IMR-90 (cell line): ENCODE measurements at regions not wholly inside any gene's neighbourhood (a gene's known extent, or its start where the extent isn't known, plus 50 kb on each side); places are given as distances from the start of the nearest gene placed in this dataset.
"Not testable (repeated sequence)": the region's sequence is repeated elsewhere in the genome, so short reads cannot be mapped to it uniquely, and the experiment has no call there.

Experiments
- ATAC-seq: fragments of 200-7000 bp; cut with Tn5 transposase; 2 replicates; pipeline ENCODE4 v1.9.1; 2020; ENCODE audit warnings: low read depth, mild to moderate bottlenecking, moderate library complexity
- BruUV-seq: library from RNA; stranded (reverse); fragments of 400-500 nt; replicated peaks from 2 replicates; lab custom pipeline; 2021; lab: Mats Ljungman, UMichigan
- CTCF ChIA-PET: fragments of 300-600 bp; formaldehyde crosslinking; extraction: SDS; loops from one replicate; lab custom pipeline; 2021; ENCODE audit warnings: antibody characterized with exemption; lab: Yijun Ruan, JAX
- POLR2A ChIA-PET: fragments of 300-600 bp; sonication (Branson Sonifier 250); formaldehyde crosslinking; loops from one replicate; lab custom pipeline; 2022; ENCODE audit warnings: antibody characterized with exemption; ENCODE audit not compliant: unreplicated experiment; lab: Charles Lee
- DNase-seq: peaks from one replicate; pipeline ENCODE4 v3.0.0; 2013
- H2AFZ ChIP-seq: replicated peaks from 2 replicates; pipeline ENCODE3; 2013; ENCODE audit warnings: low read length, mild to moderate bottlenecking; ENCODE audit not compliant: poor library complexity
- H2AK5ac ChIP-seq: 2 replicates; pipeline ENCODE4 v1.6.1; 2013; ENCODE audit warnings: low read depth, low read length, inconsistent platforms
- H2AK9ac ChIP-seq: replicated peaks from 2 replicates; pipeline ENCODE3; 2013; ENCODE audit warnings: mild to moderate bottlenecking, low read depth, low read length, moderate library complexity; ENCODE audit not compliant: poor library complexity
- H2BK120ac ChIP-seq: 2 replicates; pipeline ENCODE4 v1.6.1; 2013; ENCODE audit warnings: low read depth, low read length, inconsistent platforms
- H2BK15ac ChIP-seq: 3 replicates; pipeline ENCODE4 v1.6.1; 2013; ENCODE audit warnings: low read depth, low read length, inconsistent platforms
- H2BK20ac ChIP-seq: 2 replicates; pipeline ENCODE4 v1.6.1; 2013; ENCODE audit warnings: low read depth, mild to moderate bottlenecking, inconsistent platforms, low read length, moderate library complexity
- H2BK5ac ChIP-seq: 2 replicates; pipeline ENCODE4 v1.6.1; 2013; ENCODE audit warnings: mild to moderate bottlenecking, low read depth, low read length, inconsistent platforms; ENCODE audit not compliant: poor library complexity, severe bottlenecking
- H3K14ac ChIP-seq: replicated peaks from 2 replicates; pipeline ENCODE4 v1.6.1; 2013; ENCODE audit warnings: low read depth, low read length, inconsistent platforms
- H3K18ac ChIP-seq: 2 replicates; pipeline ENCODE4 v1.6.1; 2013; ENCODE audit warnings: low read depth, low read length, control low read depth
- H3K23ac ChIP-seq: 2 replicates; pipeline ENCODE4 v1.6.1; 2013; ENCODE audit warnings: low read depth, low read length, inconsistent platforms
- H3K27ac ChIP-seq: 2 replicates; pipeline ENCODE4 v1.5.1; 2013; ENCODE audit warnings: mild to moderate bottlenecking, control low read depth, low read length; ENCODE audit not compliant: insufficient read depth
- H3K27me3 ChIP-seq: 2 replicates; pipeline ENCODE4 v1.6.1; 2013; ENCODE audit warnings: low read length; ENCODE audit not compliant: control insufficient read depth, insufficient read depth
- H3K36me3 ChIP-seq: 2 replicates; pipeline ENCODE4 v1.6.1; 2013; ENCODE audit warnings: low read length, mixed read lengths; ENCODE audit not compliant: control insufficient read depth, insufficient read depth
- H3K4ac ChIP-seq: 2 replicates; pipeline ENCODE4 v1.6.1; 2013; ENCODE audit warnings: low read depth, low read length, inconsistent platforms
- H3K4me1 ChIP-seq: 2 replicates; pipeline ENCODE4 v1.6.1; 2013; ENCODE audit warnings: low read length, mixed read lengths; ENCODE audit not compliant: control insufficient read depth, insufficient read depth
- H3K4me2 ChIP-seq: 2 replicates; pipeline ENCODE4 v1.6.1; 2013; ENCODE audit warnings: low read depth, mild to moderate bottlenecking, control low read depth, low read length, moderate library complexity
- H3K4me3 ChIP-seq: 2 replicates; pipeline ENCODE4 v1.5.1; 2013; ENCODE audit warnings: low read depth, mild to moderate bottlenecking, control low read depth, low read length, moderate library complexity; ENCODE audit not compliant: insufficient read depth
- H3K56ac ChIP-seq: 2 replicates; pipeline ENCODE4 v1.6.1; 2013; ENCODE audit warnings: low read length, inconsistent platforms; ENCODE audit not compliant: insufficient read depth; ENCODE audit errors: extremely low read depth
- H3K79me1 ChIP-seq, 2 experiments: 2 replicates each; pipeline ENCODE4 v1.6.1; 2013; ENCODE audit warnings: low read length in 2 of 2, inconsistent platforms in 1 of 2, low read depth in 1 of 2
- H3K9ac ChIP-seq: 2 replicates; pipeline ENCODE4 v1.6.1; 2013; ENCODE audit warnings: low read depth, low read length, control low read depth
- H3K9me1 ChIP-seq: 2 replicates; pipeline ENCODE4 v1.6.1; 2013; ENCODE audit warnings: low read length, inconsistent platforms; ENCODE audit not compliant: insufficient read depth
- H3K9me3 ChIP-seq: 2 replicates; pipeline ENCODE4 v1.6.1; 2013; ENCODE audit warnings: low read length; ENCODE audit not compliant: control insufficient read depth, insufficient read depth
- H4K20me1 ChIP-seq: 2 replicates; pipeline ENCODE4 v1.6.1; 2013; ENCODE audit warnings: low read length, inconsistent platforms; ENCODE audit not compliant: insufficient read depth
- H4K5ac ChIP-seq: 2 replicates; pipeline ENCODE4 v1.6.1; 2013; ENCODE audit warnings: mild to moderate bottlenecking, low read depth, low read length, control low read depth
- H4K8ac ChIP-seq, 2 experiments: 2 replicates each; pipeline ENCODE4 v1.6.1; 2013; ENCODE audit warnings: low read depth in 2 of 2, low read length in 2 of 2, control low read depth in 1 of 2, inconsistent platforms in 1 of 2
- H4K91ac ChIP-seq: 2 replicates; pipeline ENCODE4 v1.6.1; 2013; ENCODE audit warnings: low read depth, low read length, inconsistent platforms; ENCODE audit not compliant: insufficient read depth
- WGBS, 2 experiments: methylation state at CpG; one replicate each; pipeline versions ENCODE4 v1.1.5 to v1.1.7; 2013; ENCODE audit warnings: missing lambda C conversion rate in 2 of 2; ENCODE audit not compliant: insufficient read length in 1 of 2; ENCODE audit errors: extremely low coverage in 2 of 2; 5-methylcytosine and 5-hydroxymethylcytosine counted together
- dilution Hi-C: fragments of 300-500 bp; cut with HindIII; formaldehyde crosslinking; loops from one replicate; pipeline ENCODE4 v1.14.3; 2018; ENCODE audit warnings: low sequenced_read_pairs; ENCODE audit not compliant: unreplicated experiment
- in situ Hi-C: fragments of 300-500 bp; cut with MboI; formaldehyde crosslinking; loops from 3 replicates; pipeline ENCODE4 v1.14.3; 2019; ENCODE audit warnings: low sequenced_read_pairs, inconsistent platforms, mixed read lengths
- intact Hi-C: fragments of 100-400 bp; cut with micrococcal nuclease; formaldehyde crosslinking; loops from 2 replicates; pipeline ENCODE4 v1.10.0; 2022

- H4K20me1 ChIP-seq, CTCF ChIA-PET, H3K9me3 ChIP-seq, H3K4ac ChIP-seq, H3K23ac ChIP-seq, H3K4me2 ChIP-seq, H3K27me3 ChIP-seq, H3K4me1 ChIP-seq, H3K9me1 ChIP-seq, H2BK20ac ChIP-seq, H2AFZ ChIP-seq, dilution Hi-C loops, H3K14ac ChIP-seq, H2AK9ac ChIP-seq, H2BK5ac ChIP-seq, H3K79me1 ChIP-seq, POLR2A ChIA-PET, ATAC-seq, DNase-seq, in situ Hi-C loops, H3K4me3 ChIP-seq, H3K18ac ChIP-seq, H3K36me3 ChIP-seq, H4K91ac ChIP-seq, H2AK5ac ChIP-seq, intact Hi-C loops, H3K9ac ChIP-seq, H4K5ac ChIP-seq, H2BK15ac ChIP-seq, H3K27ac ChIP-seq, H3K56ac ChIP-seq, H2BK120ac ChIP-seq, BruUV-seq, H4K8ac ChIP-seq: not testable (repeated sequence)
- no CpG with 5 or more reads among the region's 29 CpGs for WGBS, 2 experiments
Measured at GRCh38 chr9:87041553-87042235, 94.4 kb upstream of the GAS1 start.

GRCh38 chr9:87049929-87050608 is 102.8 kb upstream of the GAS1 start:
- H3K9me3 ChIP-seq, H3K79me1 ChIP-seq, H4K20me1 ChIP-seq, H2BK20ac ChIP-seq, in situ Hi-C loops, H3K4ac ChIP-seq, ATAC-seq, H2AK9ac ChIP-seq, intact Hi-C loops, H3K14ac ChIP-seq, H3K23ac ChIP-seq, H3K18ac ChIP-seq, H3K9me1 ChIP-seq, H3K56ac ChIP-seq, H2BK5ac ChIP-seq, H3K36me3 ChIP-seq, H4K5ac ChIP-seq, CTCF ChIA-PET, H3K27ac ChIP-seq, H3K27me3 ChIP-seq, dilution Hi-C loops, H3K4me2 ChIP-seq, H3K4me1 ChIP-seq, H4K8ac ChIP-seq, BruUV-seq, H2AFZ ChIP-seq, POLR2A ChIA-PET, H2BK15ac ChIP-seq, H2AK5ac ChIP-seq, H3K4me3 ChIP-seq, H3K9ac ChIP-seq, H4K91ac ChIP-seq, H2BK120ac ChIP-seq: not testable (repeated sequence)
- peak; percentile 18 for DNase-seq
- no CpG with 5 or more reads among the region's 2 CpGs for WGBS, 2 experiments
